Activated CD4-positive, alpha-beta T cell treated with anti-CD3 and anti-CD28 coated beads, Interleukin-2, amount 10 ng/mL, durations not matched to agents 7 days and 5 days (primary cell): ENCODE measurements at regions not wholly inside any gene's neighbourhood (a gene's known extent, or its start where the extent isn't known, plus 50 kb on each side); places are given as distances from the start of the nearest gene placed in this dataset.

ENCODE experiments used
- CTCF ChIA-PET: fragments of 350-600 bp; sonication (Branson Sonifier 250); formaldehyde crosslinking; loops from one replicate; lab custom pipeline; 2021; ENCODE audit warnings: antibody characterized with exemption; lab: Charles Lee
- POLR2A ChIA-PET: fragments of 350-600 bp; sonication (Branson Sonifier 250); formaldehyde crosslinking; loops from one replicate; lab custom pipeline; 2021; ENCODE audit warnings: antibody characterized with exemption; lab: Charles Lee
- DNase-seq: peaks from one replicate; pipeline ENCODE4 v3.0.0-alpha.2; 2020
- H3K27ac Mint-ChIP-seq: one replicate; pipeline ENCODE4 v1.8.0; 2021; ENCODE audit warnings: mild to moderate bottlenecking, moderate library complexity, mixed read lengths
- H3K27me3 Mint-ChIP-seq: one replicate; pipeline ENCODE4 v1.8.0; 2021; ENCODE audit warnings: mixed read lengths
- H3K36me3 Mint-ChIP-seq: one replicate; pipeline ENCODE4 v1.8.0; 2021; ENCODE audit warnings: low read depth, mixed read lengths
- H3K4me1 Mint-ChIP-seq: one replicate; pipeline ENCODE4 v1.8.0; 2021; ENCODE audit warnings: mixed read lengths
- H3K4me3 Mint-ChIP-seq: one replicate; pipeline ENCODE4 v1.8.0; 2021; ENCODE audit warnings: mild to moderate bottlenecking, moderate library complexity, mixed read lengths
- H3K9me3 Mint-ChIP-seq: one replicate; pipeline ENCODE4 v1.8.0; 2021; ENCODE audit warnings: mixed read lengths

DNA sequence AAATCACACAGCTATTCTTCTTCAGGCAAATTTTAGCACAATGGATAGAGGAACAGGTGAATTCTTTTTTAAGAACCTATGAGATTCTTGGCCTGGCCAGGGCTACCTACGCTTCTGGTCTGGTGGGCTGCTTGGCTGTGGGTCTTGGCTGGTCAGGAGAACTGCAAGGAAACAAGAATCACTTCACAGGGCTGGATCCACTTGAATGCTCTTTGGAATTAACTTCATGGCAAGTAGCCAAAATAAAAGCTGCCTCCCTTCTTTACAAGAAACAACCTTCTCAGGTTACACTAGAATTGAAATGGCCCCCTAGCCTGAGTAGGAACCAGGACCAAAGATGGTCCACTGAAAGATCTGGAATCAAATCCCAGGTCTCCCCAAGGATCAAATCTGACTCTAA lies 519.1 kb downstream of the IQCM start:
- no peak overlapping the region for H3K4me3 Mint-ChIP-seq
- ChIA-PET CTCF (no interaction called here), POLR2A (no interaction called here)
- H3K27me3 Mint-ChIP-seq = no peaks in the 10 kb centered on the region
- no peaks in the 10 kb centered on the region for H3K36me3 Mint-ChIP-seq
- H3K9me3 Mint-ChIP-seq = no peaks in the 10 kb centered on the region
- H3K27ac Mint-ChIP-seq = no peak overlapping the region
- no peak for DNase-seq
- H3K4me1 Mint-ChIP-seq = no peaks in the 10 kb centered on the region

DNA sequence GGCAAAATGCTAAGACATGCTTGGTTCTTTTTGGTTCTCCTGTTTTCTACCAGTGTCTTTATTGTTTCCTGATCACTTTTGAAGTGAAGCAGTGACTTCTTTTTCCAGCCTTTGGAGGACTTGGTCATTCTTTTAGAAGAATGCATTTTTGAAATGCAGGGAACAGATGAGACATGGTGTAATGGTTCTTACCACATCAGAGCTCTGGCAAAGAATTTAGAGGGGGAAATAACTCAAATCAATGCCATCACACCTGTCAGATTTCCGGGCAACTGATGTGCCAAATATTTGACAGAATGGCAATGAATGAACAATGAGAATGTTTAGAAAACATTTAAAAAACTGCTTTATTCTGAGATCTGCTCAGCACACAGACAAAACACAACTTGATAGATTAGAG lies 519.6 kb downstream of the IQCM start:
- Mint-ChIP-seq H3K27ac (no peak overlapping the region), H3K36me3 (no peaks in the 10 kb centered on the region), H3K4me3 (no peak overlapping the region), H3K9me3 (no peaks in the 10 kb centered on the region), H3K27me3 (no peaks in the 10 kb centered on the region), H3K4me1 (no peaks in the 10 kb centered on the region)
- CTCF ChIA-PET = no interaction called here
- POLR2A ChIA-PET = no interaction called here
- no peak for DNase-seq

DNA sequence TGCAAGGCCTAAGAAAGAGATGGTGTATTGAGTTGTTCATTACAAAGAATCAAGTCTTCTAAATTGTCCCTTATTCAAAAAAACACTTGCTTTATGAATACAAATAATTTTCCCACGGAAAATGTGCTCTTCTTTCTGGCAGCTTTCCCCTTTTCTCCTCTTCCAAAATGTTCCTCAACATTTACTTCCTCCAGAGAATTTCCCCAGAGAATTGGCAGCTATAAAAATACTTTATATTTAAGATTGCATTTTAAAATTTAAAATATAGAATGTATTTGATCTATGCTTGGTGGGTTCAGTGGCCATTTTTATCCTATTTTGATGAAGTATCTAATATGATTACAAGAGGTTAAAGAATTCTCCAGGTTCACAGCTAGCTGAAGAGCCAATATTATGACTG lies 521.0 kb downstream of the IQCM start:
- POLR2A ChIA-PET = no interaction called here
- Mint-ChIP-seq H3K36me3 (no peaks in the 10 kb centered on the region), H3K27ac (no peak overlapping the region), H3K4me1 (no peaks in the 10 kb centered on the region), H3K9me3 (no peaks in the 10 kb centered on the region), H3K4me3 (no peak overlapping the region), H3K27me3 (no peaks in the 10 kb centered on the region)
- CTCF ChIA-PET = no interaction called here
- no peak for DNase-seq

GRCh38 chr4:149293046-149293649 lies 522.5 kb downstream of the IQCM start:
- CTCF ChIA-PET = no interaction called here
- Mint-ChIP-seq H3K27ac (no peak overlapping the region), H3K9me3 (no peaks in the 10 kb centered on the region), H3K36me3 (no peaks in the 10 kb centered on the region), H3K27me3 (no peaks in the 10 kb centered on the region), H3K4me3 (no peak overlapping the region), H3K4me1 (no peaks in the 10 kb centered on the region)
- POLR2A ChIA-PET = no interaction called here
- DNase-seq = no peak

DNA sequence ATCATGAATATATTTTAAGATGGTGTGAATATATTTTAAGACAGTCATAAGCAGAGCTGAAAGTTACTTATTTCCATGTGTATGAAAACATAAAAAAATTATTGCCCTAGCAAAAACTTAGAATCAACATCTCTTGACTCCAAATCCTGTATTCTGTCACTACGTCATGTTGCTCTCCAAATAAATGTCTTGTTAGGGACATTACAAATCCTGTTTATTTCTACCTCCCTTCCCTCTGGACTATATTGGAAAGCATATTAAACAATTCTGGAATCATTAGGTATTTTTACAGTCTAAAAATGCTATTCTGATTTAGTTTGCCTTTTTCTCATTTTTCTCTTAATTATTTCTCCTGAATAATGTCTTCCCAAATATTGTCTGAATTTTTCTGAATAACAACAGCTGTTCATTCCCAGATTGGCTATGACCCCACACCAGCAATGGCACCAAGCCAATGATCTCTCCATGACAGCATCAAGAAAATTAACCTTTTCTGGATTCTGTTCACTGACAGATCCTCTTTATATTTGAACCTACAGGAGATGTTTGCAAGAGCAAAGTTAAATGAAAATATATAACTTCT lies 523.1 kb downstream of the IQCM start:
- Mint-ChIP-seq H3K4me1 (no peaks in the 10 kb centered on the region), H3K27me3 (no peaks in the 10 kb centered on the region), H3K4me3 (no peak overlapping the region), H3K9me3 (no peaks in the 10 kb centered on the region), H3K27ac (no peak overlapping the region), H3K36me3 (no peaks in the 10 kb centered on the region)
- ChIA-PET CTCF (no interaction called here), POLR2A (no interaction called here)
- no peak for DNase-seq

DNA sequence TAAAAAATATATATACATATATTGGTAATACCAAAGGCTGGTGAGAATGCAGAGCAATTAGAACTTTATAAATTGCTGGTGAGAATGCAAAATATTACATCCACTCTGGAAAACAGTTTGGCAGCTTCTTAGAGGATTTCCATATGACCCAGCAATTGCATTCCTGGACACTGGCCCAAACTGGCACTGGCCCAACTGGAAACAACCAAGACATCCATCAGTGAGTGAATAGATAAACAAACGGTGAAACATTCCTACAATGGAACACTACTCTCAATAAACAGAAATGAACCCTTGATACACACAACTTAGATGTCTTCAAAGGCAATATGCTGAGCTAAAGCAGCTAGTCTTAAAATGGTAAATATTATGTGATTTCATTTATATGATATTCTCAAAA lies 524.2 kb downstream of the IQCM start:
- no peaks in the 10 kb centered on the region for H3K4me1 Mint-ChIP-seq
- H3K9me3 Mint-ChIP-seq = no peaks in the 10 kb centered on the region
- DNase-seq = no peak
- ChIA-PET CTCF (no interaction called here), POLR2A (no interaction called here)
- no peak overlapping the region for H3K27ac Mint-ChIP-seq
- no peaks in the 10 kb centered on the region for H3K36me3 Mint-ChIP-seq
- H3K27me3 Mint-ChIP-seq = no peaks in the 10 kb centered on the region
- H3K4me3 Mint-ChIP-seq = no peak overlapping the region

DNA sequence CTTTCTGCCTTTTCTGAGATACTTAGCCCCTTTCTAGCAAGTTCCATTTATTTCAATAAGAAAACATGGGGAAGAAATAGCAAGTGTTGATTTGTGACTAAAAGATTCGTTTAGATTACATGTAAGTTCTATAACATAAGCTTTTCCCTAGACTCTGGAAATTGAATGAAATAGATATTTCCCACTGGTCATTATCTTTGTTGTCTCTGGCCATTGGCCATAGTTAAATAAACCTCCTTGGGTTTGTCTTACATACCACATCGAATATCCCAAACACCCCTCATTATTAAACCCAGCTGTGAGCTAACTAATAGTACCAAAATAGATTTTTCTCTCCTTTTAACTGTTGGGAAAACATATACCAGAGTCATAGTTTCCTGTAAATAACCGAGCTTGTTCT lies 534.8 kb downstream of the IQCM start:
- Mint-ChIP-seq H3K4me3 (no peak overlapping the region), H3K27me3 (no peaks in the 10 kb centered on the region), H3K27ac (no peak overlapping the region), H3K36me3 (no peaks in the 10 kb centered on the region), H3K4me1 (no peaks in the 10 kb centered on the region), H3K9me3 (no peaks in the 10 kb centered on the region)
- CTCF ChIA-PET = no interaction called here
- DNase-seq = no peak
- POLR2A ChIA-PET = no interaction called here

DNA sequence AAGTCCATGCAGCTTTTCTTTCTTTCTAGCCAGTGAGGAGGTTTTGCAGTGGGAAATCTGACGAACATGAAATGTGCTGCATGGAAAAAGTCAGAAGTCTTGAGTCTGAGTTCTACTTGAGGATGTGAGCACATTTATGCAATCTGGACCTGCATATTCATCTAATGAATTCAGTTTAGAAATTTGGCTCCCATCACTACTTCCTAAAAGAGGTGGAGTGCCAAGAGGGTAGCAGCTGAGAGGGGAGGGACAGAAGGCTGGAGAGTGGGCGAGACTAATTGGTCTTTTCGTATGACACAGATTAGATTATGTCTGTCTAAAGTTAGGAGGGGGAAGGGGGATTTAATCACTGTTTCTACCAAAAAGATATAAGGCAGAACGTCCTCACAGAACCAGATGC lies 535.9 kb downstream of the IQCM start:
- no peak overlapping the region for H3K27ac Mint-ChIP-seq
- POLR2A ChIA-PET = no interaction called here

GRCh38 chr4:149279331-149279730 lies 536.3 kb downstream of the IQCM start:
- Mint-ChIP-seq H3K4me3 (no peak overlapping the region), H3K27me3 (no peaks in the 10 kb centered on the region), H3K36me3 (no peaks in the 10 kb centered on the region), H3K9me3 (no peaks in the 10 kb centered on the region), H3K4me1 (no peaks in the 10 kb centered on the region), H3K27ac (no peak overlapping the region)
- POLR2A ChIA-PET = no interaction called here
- CTCF ChIA-PET = no interaction called here
- no peak for DNase-seq

More for the DNA sequence above, 535.9 kb downstream of the IQCM start:
- Mint-ChIP-seq H3K27me3 (no peaks in the 10 kb centered on the region), H3K4me3 (no peak overlapping the region), H3K4me1 (no peaks in the 10 kb centered on the region), H3K9me3 (no peaks in the 10 kb centered on the region), H3K36me3 (no peaks in the 10 kb centered on the region)
- CTCF ChIA-PET = no interaction called here
- DNase-seq = no peak

- no peaks in the 10 kb centered on the region for H3K9me3 Mint-ChIP-seq
- ChIA-PET POLR2A (no interaction called here), CTCF (no interaction called here)
- no peak overlapping the region for H3K27ac Mint-ChIP-seq
- H3K4me1 Mint-ChIP-seq = no peaks in the 10 kb centered on the region
- H3K4me3 Mint-ChIP-seq = no peak overlapping the region
- no peak for DNase-seq
- H3K27me3 Mint-ChIP-seq = no peaks in the 10 kb centered on the region
- no peaks in the 10 kb centered on the region for H3K36me3 Mint-ChIP-seq
These were observed 537.9 kb downstream of the IQCM start for GRCh38 chr4:149277705-149278104.

- H3K4me1 Mint-ChIP-seq = no peaks in the 10 kb centered on the region
- H3K36me3 Mint-ChIP-seq = no peaks in the 10 kb centered on the region
- H3K4me3 Mint-ChIP-seq = no peak overlapping the region
- H3K27me3 Mint-ChIP-seq = no peaks in the 10 kb centered on the region
- no peaks in the 10 kb centered on the region for H3K9me3 Mint-ChIP-seq
- ChIA-PET POLR2A (no interaction called here), CTCF (no interaction called here)
- no peak for DNase-seq
- no peak overlapping the region for H3K27ac Mint-ChIP-seq
These were observed 545.8 kb downstream of the IQCM start for GRCh38 chr4:149269835-149270234.

- no peaks in the 10 kb centered on the region for H3K4me1 Mint-ChIP-seq
- no peaks in the 10 kb centered on the region for H3K9me3 Mint-ChIP-seq
- no peaks in the 10 kb centered on the region for H3K27me3 Mint-ChIP-seq
- POLR2A ChIA-PET = no interaction called here
- no peak for DNase-seq
- H3K4me3 Mint-ChIP-seq = no peak overlapping the region
- H3K27ac Mint-ChIP-seq = no peak overlapping the region
- CTCF ChIA-PET = no interaction called here
- H3K36me3 Mint-ChIP-seq = no peaks in the 10 kb centered on the region
These were observed 549.3 kb downstream of the IQCM start for GRCh38 chr4:149266301-149266700.

- DNase-seq = no peak
- H3K27me3 Mint-ChIP-seq = no peaks in the 10 kb centered on the region
- H3K9me3 Mint-ChIP-seq = no peaks in the 10 kb centered on the region
- no peak overlapping the region for H3K27ac Mint-ChIP-seq
- no peaks in the 10 kb centered on the region for H3K4me1 Mint-ChIP-seq
- POLR2A ChIA-PET = no interaction called here
- H3K36me3 Mint-ChIP-seq = no peaks in the 10 kb centered on the region
- H3K4me3 Mint-ChIP-seq = no peak overlapping the region
- CTCF ChIA-PET = no interaction called here
These were observed 550.0 kb downstream of the IQCM start for GRCh38 chr4:149265645-149266044.

DNA sequence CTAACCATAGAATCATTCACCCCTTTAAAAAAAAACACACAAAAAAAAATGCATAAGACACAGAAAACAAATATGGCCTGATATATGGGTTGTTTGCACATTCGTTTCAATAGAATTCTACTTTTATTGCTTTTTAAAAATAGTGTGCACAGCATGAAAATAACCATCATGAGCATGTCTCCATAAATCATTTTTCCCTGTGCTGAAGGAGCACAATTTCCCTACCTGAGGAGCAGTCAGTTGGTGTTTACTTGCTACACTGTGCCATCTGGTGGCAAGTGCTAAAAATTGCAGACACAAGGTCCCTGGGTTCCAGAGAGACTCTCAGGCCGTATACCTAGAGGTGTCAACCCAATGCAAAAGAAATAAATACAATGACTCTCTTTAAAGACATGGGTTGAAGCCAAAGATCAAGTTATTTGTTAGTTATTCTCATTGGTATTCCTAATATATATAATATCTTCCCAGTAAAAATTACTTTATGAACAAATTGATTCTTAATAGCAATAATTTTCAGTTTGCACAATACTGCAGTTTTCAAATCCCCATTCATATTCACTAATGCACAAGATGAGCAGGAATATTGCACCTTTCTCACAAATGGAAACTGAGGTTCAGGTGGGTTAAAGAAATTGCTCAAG lies 551.4 kb downstream of the IQCM start:
- DNase-seq = peak; percentile 22
- Mint-ChIP-seq H3K36me3 (no peaks in the 10 kb centered on the region), H3K4me1 (no peaks in the 10 kb centered on the region), H3K9me3 (no peaks in the 10 kb centered on the region), H3K4me3 (no peak overlapping the region), H3K27me3 (no peaks in the 10 kb centered on the region), H3K27ac (no peak overlapping the region)
- ChIA-PET CTCF (no interaction called here), POLR2A (no interaction called here)
